MM.1S (cell line): ENCODE measurements at regions not wholly inside any gene's neighbourhood (a gene's known extent, or its start where the extent isn't known, plus 50 kb on each side); places are given as distances from the start of the nearest gene placed in this dataset.

ENCODE experiments used
- DNase-seq: peaks from one replicate; pipeline ENCODE4 v3.0.0-alpha.2; 2015
- H2AFZ ChIP-seq: fragments of 300-600 bp; sonication (generic); 2 replicates; pipeline ENCODE4 v1.6.0; 2016; ENCODE audit warnings: antibody characterized with exemption, low read length
- H3F3A ChIP-seq: fragments of 300-600 bp; sonication (generic); 2 replicates; pipeline ENCODE4 v1.6.1; 2016; ENCODE audit warnings: mild to moderate bottlenecking, antibody characterized with exemption, low read length, moderate library complexity, mixed read lengths; ENCODE audit not compliant: insufficient read depth
- H3K27ac ChIP-seq: fragments of 300-600 bp; sonication (generic); 2 replicates; pipeline ENCODE4 v1.5.1; 2016; ENCODE audit warnings: mild to moderate bottlenecking, low read length
- H3K27me3 ChIP-seq: fragments of 300-600 bp; sonication (generic); replicated peaks from 2 replicates; pipeline ENCODE4 v1.6.0; 2016; ENCODE audit warnings: low read length; ENCODE audit not compliant: insufficient read depth
- H3K36me3 ChIP-seq: fragments of 300-600 bp; sonication (generic); replicated peaks from 2 replicates; pipeline ENCODE4 v1.6.1; 2016; ENCODE audit warnings: mild to moderate bottlenecking, low read length, mixed read lengths; ENCODE audit not compliant: insufficient read depth
- H3K4me1 ChIP-seq: fragments of 300-600 bp; sonication (generic); 2 replicates; pipeline ENCODE4 v1.6.1; 2016; ENCODE audit warnings: low read length, mixed read lengths
- H3K4me2 ChIP-seq: fragments of 300-600 bp; sonication (generic); 2 replicates; pipeline ENCODE4 v1.6.0; 2016; ENCODE audit warnings: low read depth, low read length
- H3K4me3 ChIP-seq: fragments of 300-600 bp; sonication (generic); 2 replicates; pipeline ENCODE4 v1.5.1; 2016; ENCODE audit warnings: low read length, mixed read lengths
- H3K79me2 ChIP-seq: fragments of 300-600 bp; sonication (generic); 2 replicates; pipeline ENCODE4 v1.6.1; 2016; ENCODE audit warnings: mixed run types, low read length, mixed read lengths
- H3K9ac ChIP-seq: fragments of 300-600 bp; sonication (generic); 2 replicates; pipeline ENCODE4 v1.6.1; 2016; ENCODE audit warnings: low read length, mixed read lengths
- H3K9me2 ChIP-seq: fragments of 300-600 bp; sonication (generic); replicated peaks from 2 replicates; pipeline ENCODE4 v1.6.1; 2016; ENCODE audit warnings: mild to moderate bottlenecking, low read length, mixed read lengths; ENCODE audit not compliant: insufficient read depth
- H3K9me3 ChIP-seq: fragments of 300-600 bp; sonication (generic); replicated peaks from 2 replicates; pipeline ENCODE4 v1.6.1; 2016; ENCODE audit warnings: mild to moderate bottlenecking, low read length, mixed read lengths; ENCODE audit not compliant: insufficient read depth
- H4K20me1 ChIP-seq: fragments of 300-600 bp; sonication (generic); 2 replicates; pipeline ENCODE4 v1.6.1; 2016; ENCODE audit warnings: mild to moderate bottlenecking, low read length, moderate library complexity, mixed read lengths; ENCODE audit not compliant: insufficient read depth
- CTCF ChIP-seq: fragments of 300-600 bp; sonication (generic); IDR thresholded peaks from 2 replicates; pipeline ENCODE4 v1.5.1; 2016; ENCODE audit warnings: antibody characterized with exemption, low read length, mixed read lengths
- EZH2 ChIP-seq: fragments of 300-600 bp; sonication (generic); optimal IDR thresholded peaks from 2 replicates; pipeline ENCODE3; 2017; ENCODE audit warnings: low read depth, mild to moderate bottlenecking, antibody characterized with exemption, low read length, mixed read lengths
- EZH2phosphoT487 ChIP-seq: fragments of 300-600 bp; sonication (generic); IDR thresholded peaks from 2 replicates; pipeline ENCODE4 v1.6.1; 2018; ENCODE audit warnings: antibody characterized with exemption, low read length

DNA sequence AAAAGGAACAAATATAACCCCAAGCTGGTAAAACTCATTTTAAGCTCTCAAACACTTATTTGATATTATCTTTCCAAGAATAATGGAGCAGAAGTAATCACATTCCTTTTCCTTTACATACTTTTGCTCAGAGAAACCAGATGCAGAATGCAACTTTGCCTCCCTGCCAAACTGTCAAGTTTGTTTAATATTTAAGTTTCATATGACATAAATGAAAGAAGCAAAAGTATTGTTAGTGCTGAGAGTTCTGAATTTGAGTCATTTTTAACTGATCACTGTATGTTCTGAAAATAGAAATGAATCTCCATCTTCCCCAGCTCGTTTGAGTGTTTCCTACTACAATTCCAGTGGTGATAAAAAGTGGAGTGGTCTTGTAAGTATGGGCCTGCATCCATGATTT lies 423.4 kb downstream of the PID1 start:
- Histone ChIP-seq H3K36me3 (no peaks in the 10 kb centered on the region), H3K9me3 (no peaks in the 10 kb centered on the region), H3K9ac (no peak overlapping the region), H3K9me2 (no peaks in the 10 kb centered on the region), H3K27ac (no peak overlapping the region), H2AFZ (no peak overlapping the region), H3K4me1 (no peaks in the 10 kb centered on the region), H3K4me3 (no peak overlapping the region), H4K20me1 (no peaks in the 10 kb centered on the region), H3K4me2 (no peak overlapping the region), H3K79me2 (no peaks in the 10 kb centered on the region), H3K27me3 (no peaks in the 10 kb centered on the region), H3F3A (no peaks in the 10 kb centered on the region)
- no peak for DNase-seq
- TF ChIP-seq EZH2 (no peak), EZH2phosphoT487 (no peak), CTCF (no peak)

GRCh38 chr2:228846161-228846560 lies 424.9 kb downstream of the PID1 start:
- H2AFZ ChIP-seq, result no peak overlapping the region
- no peak overlapping the region for H3K9ac ChIP-seq
- H3K4me1 ChIP-seq, result no peaks in the 10 kb centered on the region
- no peaks in the 10 kb centered on the region for H3K9me2 ChIP-seq
- no peak overlapping the region for H3K27ac ChIP-seq
- H4K20me1 ChIP-seq, result no peaks in the 10 kb centered on the region
- H3K4me2 ChIP-seq, result no peak overlapping the region
- no peaks in the 10 kb centered on the region for H3K27me3 ChIP-seq
- H3K4me3 ChIP-seq, result no peak overlapping the region
- no peaks in the 10 kb centered on the region for H3K9me3 ChIP-seq
- no peak for DNase-seq
- TF ChIP-seq CTCF, result no peak
- TF ChIP-seq EZH2phosphoT487, result no peak
- TF ChIP-seq EZH2, result no peak
- no peaks in the 10 kb centered on the region for H3F3A ChIP-seq
- no peaks in the 10 kb centered on the region for H3K36me3 ChIP-seq
- H3K79me2 ChIP-seq, result no peaks in the 10 kb centered on the region

DNA sequence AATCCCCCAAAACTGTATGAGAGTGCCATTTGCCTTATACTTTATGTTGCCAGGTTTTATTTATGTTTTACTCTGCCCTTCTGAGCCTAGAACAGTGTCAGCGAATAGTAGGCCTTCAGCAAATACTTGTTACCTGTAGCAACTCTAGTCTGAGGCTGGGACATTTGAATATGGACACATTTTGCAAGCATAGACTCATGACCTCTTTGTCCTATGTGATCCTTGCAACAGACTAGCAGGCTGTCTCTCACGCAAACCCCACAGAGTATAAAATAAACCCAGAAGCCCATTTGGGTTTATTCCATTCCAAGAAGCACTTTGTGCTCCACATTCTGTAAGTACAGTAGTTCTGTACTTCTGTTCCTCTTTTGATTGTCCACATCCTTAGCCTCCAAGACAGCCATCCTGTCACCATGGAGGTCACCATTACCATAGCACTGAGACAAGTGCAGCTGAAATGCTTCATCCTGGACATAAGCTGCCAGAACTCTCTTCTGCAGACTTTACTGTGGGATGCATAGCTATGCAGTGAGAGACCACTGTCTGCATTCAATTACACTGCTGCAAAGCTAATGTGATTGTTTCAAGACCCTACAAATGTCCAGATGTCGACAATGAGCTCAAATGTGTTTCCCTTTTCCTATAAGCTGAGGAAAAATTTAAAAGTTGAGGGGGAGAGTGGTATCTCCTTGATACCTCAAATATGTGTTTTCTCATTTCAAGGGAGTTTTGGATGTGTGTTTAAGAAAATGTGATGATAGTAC lies 425.7 kb downstream of the PID1 start:
- Histone ChIP-seq H3K4me1 (no peaks in the 10 kb centered on the region), H3K9ac (no peak overlapping the region), H3F3A (no peaks in the 10 kb centered on the region), H3K4me3 (no peak overlapping the region), H3K79me2 (no peaks in the 10 kb centered on the region), H3K36me3 (no peaks in the 10 kb centered on the region), H3K9me3 (no peaks in the 10 kb centered on the region), H3K4me2 (no peak overlapping the region), H4K20me1 (no peaks in the 10 kb centered on the region), H3K27ac (no peak overlapping the region), H3K27me3 (no peaks in the 10 kb centered on the region), H2AFZ (no peak overlapping the region), H3K9me2 (no peaks in the 10 kb centered on the region)
- DNase-seq, result no peak
- TF ChIP-seq EZH2phosphoT487 (no peak), CTCF (no peak), EZH2 (no peak)
